Tibial nerve (tissue), 4 donors: ENCODE measurements at regions not wholly inside any gene's neighbourhood (a gene's known extent, or its start where the extent isn't known, plus 50 kb on each side); places are given as distances from the start of the nearest gene placed in this dataset.
"Not testable (repeated sequence)": the region's sequence is repeated elsewhere in the genome, so short reads cannot be mapped to it uniquely, and the experiment has no call there.

Experiments
- DNase-seq, 2 donors: peaks; one replicate each; pipeline ENCODE4 v3.0.0-alpha.2; 2019; ENCODE audit warnings: low spot score in 2 of 2
- H3K27ac ChIP-seq, 4 donors: fragments of 200-600 bp; sonication (generic) in 3 of 4; one replicate each; pipeline ENCODE4 v1.5.1; 2017 to 2019; ENCODE audit warnings: mild to moderate bottlenecking in 1 of 4
- H3K27me3 ChIP-seq, 2 donors: fragments of 200-600 bp; sonication (generic) in 1 of 2; one replicate each; pipeline versions ENCODE4 v1.5.1 to v1.6.0; 2017 to 2019
- H3K36me3 ChIP-seq, 3 donors: fragments of 200-600 bp; sonication (generic); one replicate each; pipeline ENCODE4 v1.5.1; 2018 to 2019
- H3K4me1 ChIP-seq, 4 donors: fragments of 200-600 bp; sonication (generic) in 3 of 4; one replicate each; pipeline ENCODE4 v1.5.1; 2017 to 2019
- H3K4me3 ChIP-seq, 4 donors: fragments of 200-600 bp; sonication (generic) in 3 of 4; one replicate each; pipeline ENCODE4 v1.5.1; 2017 to 2019; ENCODE audit warnings: mild to moderate bottlenecking in 1 of 4, moderate library complexity in 1 of 4
- H3K9me3 ChIP-seq, 4 donors: fragments of 200-600 bp; sonication (generic) in 3 of 4; one replicate each; pipeline ENCODE4 v1.5.1; 2017 to 2019
- WGBS, 2 donors: methylation state at CpG; one replicate each; pipeline ENCODE4 v1.1.5; 2018; 5-methylcytosine and 5-hydroxymethylcytosine counted together

GRCh38 chr9:39534897-39535296, 179.4 kb downstream of the SPATA31A1 start:
- 91% methylated on average over 10 of the region's 11 CpGs; no CpG with 5 or more reads in 1 of the 2 donors for WGBS, 2 donors

GRCh38 chr9:39542157-39542556, 186.7 kb downstream of the SPATA31A1 start:
- not testable (repeated sequence) for H3K27ac ChIP-seq, H3K4me1 ChIP-seq, DNase-seq, H3K27me3 ChIP-seq, H3K36me3 ChIP-seq, H3K9me3 ChIP-seq, H3K4me3 ChIP-seq
- WGBS, 2 donors, result 82 to 90% methylated on average over 1 of the region's 1 CpG

More at GRCh38 chr9:39534897-39535296, 179.4 kb downstream of the SPATA31A1 start:
- H3K4me3 ChIP-seq, H3K36me3 ChIP-seq, H3K27ac ChIP-seq, DNase-seq, H3K9me3 ChIP-seq, H3K27me3 ChIP-seq, H3K4me1 ChIP-seq: not testable (repeated sequence)

DNA sequence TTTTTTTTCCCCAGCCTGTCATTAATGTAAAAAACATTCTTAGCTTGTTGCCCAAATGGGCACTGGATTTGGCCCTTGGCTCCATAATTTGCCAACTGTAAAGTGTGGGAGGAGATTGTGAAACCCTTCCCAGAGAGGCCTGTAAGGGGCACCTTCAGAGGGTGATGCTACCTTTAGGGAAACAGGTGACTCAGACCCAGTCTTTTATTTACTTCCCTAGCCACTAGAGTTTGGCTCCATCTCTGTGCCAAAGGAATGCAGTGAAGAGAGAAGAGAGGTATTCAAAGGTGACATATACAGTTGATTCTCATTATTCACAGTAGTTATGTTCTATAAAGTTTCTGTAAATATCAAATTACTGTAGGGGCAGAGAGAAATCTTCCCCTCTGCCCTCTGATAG, 189.6 kb downstream of the SPATA31A1 start:
- H3K4me3 ChIP-seq, H3K9me3 ChIP-seq, H3K27me3 ChIP-seq, DNase-seq, H3K27ac ChIP-seq, H3K36me3 ChIP-seq, H3K4me1 ChIP-seq: not testable (repeated sequence)

GRCh38 chr9:39550573-39550972, 195.1 kb downstream of the SPATA31A1 start:
- H3K36me3 ChIP-seq, H3K27me3 ChIP-seq, H3K27ac ChIP-seq, H3K9me3 ChIP-seq, H3K4me1 ChIP-seq, DNase-seq, H3K4me3 ChIP-seq: not testable (repeated sequence)
- 74 to 87% methylated on average over 2 of the region's 2 CpGs for WGBS, 2 donors

DNA sequence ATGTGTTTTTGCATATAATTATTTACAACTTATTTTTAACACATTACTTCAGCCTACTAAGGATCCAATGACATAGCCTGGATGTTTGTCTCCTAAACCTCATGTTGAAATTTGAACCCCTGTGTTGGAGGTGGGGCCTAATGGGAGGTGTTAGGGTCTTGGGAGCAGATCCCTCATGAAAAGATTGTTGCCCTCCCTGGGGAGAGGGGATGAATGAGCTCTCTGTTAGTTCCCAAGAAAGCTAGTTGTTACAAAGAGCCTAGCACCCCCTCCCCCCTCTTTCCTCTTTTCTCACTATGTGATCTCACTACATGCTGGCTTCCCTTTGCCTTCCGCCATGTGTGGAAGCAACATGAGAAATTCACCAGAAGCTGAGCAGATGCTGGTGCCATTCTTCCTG, 196.1 kb downstream of the SPATA31A1 start:
- H3K27me3 ChIP-seq, H3K9me3 ChIP-seq, H3K4me3 ChIP-seq, H3K36me3 ChIP-seq, H3K4me1 ChIP-seq, DNase-seq, H3K27ac ChIP-seq: not testable (repeated sequence)
- WGBS, 2 donors, result 47 to 57% methylated on average over 1 of the region's 1 CpG

GRCh38 chr9:39552242-39552881, 196.9 kb downstream of the SPATA31A1 start:
- H3K4me1 ChIP-seq, DNase-seq, H3K27me3 ChIP-seq, H3K27ac ChIP-seq, H3K36me3 ChIP-seq, H3K4me3 ChIP-seq, H3K9me3 ChIP-seq: not testable (repeated sequence)
- 51 to 52% methylated on average over 3 of the region's 3 CpGs for WGBS, 2 donors

GRCh38 chr9:39554352-39554751, 198.9 kb downstream of the SPATA31A1 start:
- not testable (repeated sequence) for H3K27me3 ChIP-seq, DNase-seq, H3K4me3 ChIP-seq, H3K27ac ChIP-seq, H3K9me3 ChIP-seq, H3K4me1 ChIP-seq, H3K36me3 ChIP-seq
- 22 to 46% methylated on average over 1 of the region's 1 CpG for WGBS, 2 donors

DNA sequence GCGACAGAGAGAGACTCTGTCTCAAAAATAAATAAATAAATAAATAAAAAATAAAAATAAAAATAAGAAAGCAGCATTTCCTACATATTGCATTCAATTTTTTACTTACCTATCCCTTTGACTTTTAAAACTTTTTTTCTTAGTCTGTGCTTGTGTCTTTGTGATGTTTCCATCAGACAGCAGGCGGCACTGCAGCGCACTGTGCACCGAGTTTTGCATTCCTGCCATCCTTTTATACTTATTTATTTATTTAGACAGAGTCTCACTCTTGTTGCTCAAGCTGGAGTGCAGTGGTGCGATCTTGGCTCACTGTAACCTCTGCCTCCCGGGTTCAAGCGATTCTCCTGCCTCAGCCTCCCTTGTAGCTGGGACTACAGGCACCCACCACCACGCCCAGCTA, 203.9 kb downstream of the SPATA31A1 start:
- not testable (repeated sequence) for H3K9me3 ChIP-seq, H3K27ac ChIP-seq, H3K4me3 ChIP-seq, H3K4me1 ChIP-seq, H3K36me3 ChIP-seq, H3K27me3 ChIP-seq
- peak in 1 of 2 donors; percentile 9 for DNase-seq
- 85% methylated on average over 8 of the region's 8 CpGs for WGBS, 2 donors

GRCh38 chr9:39566782-39567181, 211.3 kb downstream of the SPATA31A1 start:
- 17 to 27% methylated on average over 6 of the region's 6 CpGs for WGBS, 2 donors
- not testable (repeated sequence) for H3K27me3 ChIP-seq, H3K9me3 ChIP-seq, DNase-seq, H3K4me3 ChIP-seq, H3K36me3 ChIP-seq, H3K27ac ChIP-seq, H3K4me1 ChIP-seq

DNA sequence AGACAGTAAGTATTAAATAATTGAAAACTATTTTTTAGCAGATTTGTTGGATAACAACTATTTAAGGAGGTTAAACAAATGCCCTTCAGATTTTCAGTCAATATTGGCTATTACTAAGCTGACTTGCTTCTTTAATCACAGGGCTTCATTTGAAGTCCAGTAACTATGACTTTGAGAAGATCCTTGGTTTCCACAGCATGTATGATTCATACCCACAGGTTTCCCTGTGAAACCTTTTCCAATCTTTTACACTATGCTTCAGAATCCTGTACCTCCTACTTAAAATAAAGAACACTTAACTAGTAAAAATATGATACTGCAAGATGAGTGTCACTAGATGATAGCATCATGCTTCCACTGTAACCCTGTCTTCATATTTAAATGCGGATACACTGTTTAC, 211.9 kb downstream of the SPATA31A1 start:
- not testable (repeated sequence) for H3K4me3 ChIP-seq, H3K27ac ChIP-seq, H3K27me3 ChIP-seq, DNase-seq, H3K4me1 ChIP-seq, H3K9me3 ChIP-seq, H3K36me3 ChIP-seq
- WGBS, 2 donors, result 95 to 100% methylated on average over 1 of the region's 1 CpG

DNA sequence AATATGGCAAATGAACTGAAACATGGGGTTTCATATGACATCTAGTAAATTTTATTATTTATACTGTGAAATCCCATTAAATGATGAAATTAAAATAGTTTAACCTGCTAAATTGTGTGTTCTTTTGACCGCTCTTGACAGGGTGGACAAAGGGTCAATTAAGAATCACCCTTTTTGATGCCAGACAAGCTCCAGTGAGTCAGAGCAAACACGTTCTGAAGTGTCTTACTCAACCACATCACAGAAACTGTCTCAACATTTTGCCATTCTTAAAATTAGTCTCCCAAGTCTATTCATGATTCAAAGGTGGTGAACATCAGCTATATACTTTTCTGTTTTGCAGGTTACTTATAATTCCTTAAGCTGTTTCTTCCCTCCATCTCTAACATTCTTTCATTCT, 213.4 kb downstream of the SPATA31A1 start:
- WGBS, 2 donors, result 87 to 100% methylated on average over 1 of the region's 2 CpGs
- H3K9me3 ChIP-seq, H3K27me3 ChIP-seq, H3K27ac ChIP-seq, H3K4me3 ChIP-seq, H3K4me1 ChIP-seq, DNase-seq, H3K36me3 ChIP-seq: not testable (repeated sequence)

DNA sequence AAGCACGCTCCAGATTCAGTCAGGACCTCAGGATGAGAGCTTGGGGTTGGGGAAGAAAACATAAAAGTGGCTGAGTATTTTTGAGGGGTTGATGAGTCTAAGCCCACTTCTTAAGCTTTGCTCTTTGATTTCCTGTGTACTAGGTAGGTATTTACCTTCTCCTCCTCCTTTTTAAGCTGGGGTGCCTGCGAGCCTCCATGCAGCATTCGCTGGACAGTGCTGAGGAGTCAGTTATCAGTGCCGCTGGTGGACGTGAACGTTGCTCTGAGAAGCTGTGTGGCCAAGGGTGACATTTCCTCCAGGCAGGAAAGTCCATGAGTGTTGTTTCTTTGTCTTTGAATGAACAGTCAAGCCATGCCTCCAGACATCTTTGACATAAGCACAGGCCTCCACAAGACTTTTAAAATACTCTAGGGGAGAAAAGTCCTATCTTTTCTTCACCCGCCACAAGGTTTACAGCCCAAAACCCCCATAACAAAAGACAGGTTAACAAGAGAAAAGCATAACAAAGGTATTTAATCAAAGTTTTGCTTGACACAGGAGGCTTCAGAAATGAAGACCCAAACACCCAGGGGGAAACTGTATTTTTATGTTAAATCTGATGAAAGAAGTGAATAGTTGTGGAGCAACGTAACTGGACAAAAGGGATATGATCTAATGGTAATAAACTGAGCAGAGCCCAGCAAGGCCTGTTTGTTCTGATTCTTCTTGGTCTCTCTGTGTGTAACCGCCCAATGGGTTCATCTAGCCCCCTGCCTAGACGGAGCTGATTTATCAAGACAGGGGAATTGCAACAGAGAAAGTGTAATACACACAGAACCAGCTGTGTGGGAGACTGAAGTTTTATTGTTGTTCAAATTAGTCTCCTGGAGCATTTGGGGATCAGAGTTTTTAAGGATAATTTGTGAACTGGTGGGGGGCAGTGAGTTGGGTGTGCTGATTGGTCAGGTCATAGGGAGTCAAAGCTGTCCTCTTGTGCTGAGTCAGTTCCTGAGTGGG, 217.9 kb downstream of the SPATA31A1 start:
- H3K27ac ChIP-seq, H3K9me3 ChIP-seq, H3K27me3 ChIP-seq, H3K4me3 ChIP-seq, H3K4me1 ChIP-seq, DNase-seq, H3K36me3 ChIP-seq: not testable (repeated sequence)
- 72 to 74% methylated on average over 5 of the region's 10 CpGs for WGBS, 2 donors

DNA sequence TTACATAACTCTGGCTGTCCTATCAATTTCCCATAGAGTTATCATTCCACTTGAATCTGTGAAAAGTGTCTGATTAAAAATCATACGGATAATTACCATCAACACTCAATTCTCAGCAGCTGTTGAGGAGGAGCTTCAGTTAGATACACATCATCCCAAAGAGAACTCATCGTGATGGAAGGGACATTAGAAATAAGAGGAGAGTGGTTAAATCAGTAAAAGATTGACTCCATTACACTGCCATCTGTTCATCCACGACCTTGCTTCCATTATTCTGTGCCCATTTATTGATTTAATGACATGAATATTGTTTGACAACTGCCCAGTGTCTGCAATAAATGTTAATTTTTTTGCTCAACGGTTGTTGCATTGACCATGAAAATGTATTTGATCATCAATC, 223.5 kb downstream of the SPATA31A1 start:
- not testable (repeated sequence) for H3K36me3 ChIP-seq, H3K9me3 ChIP-seq, H3K27ac ChIP-seq, H3K27me3 ChIP-seq, DNase-seq, H3K4me3 ChIP-seq
- WGBS, 2 donors, result 75 to 89% methylated on average over 4 of the region's 4 CpGs
- H3K4me1 ChIP-seq, result peaks cover 0 to 11% (median 0%) of the 10 kb centered on the region in 4 donors

GRCh38 chr9:39581296-39581695, 225.8 kb downstream of the SPATA31A1 start:
- 93 to 96% methylated on average over 3 of the region's 3 CpGs for WGBS, 2 donors
- not testable (repeated sequence) for H3K27ac ChIP-seq, H3K27me3 ChIP-seq, H3K36me3 ChIP-seq, H3K4me3 ChIP-seq, DNase-seq, H3K9me3 ChIP-seq
- H3K4me1 ChIP-seq, result peaks cover 0 to 11% (median 0%) of the 10 kb centered on the region in 4 donors
